DOHH2 (cell line): ENCODE measurements at regions not wholly inside any gene's neighbourhood (a gene's known extent, or its start where the extent isn't known, plus 50 kb on each side); places are given as distances from the start of the nearest gene placed in this dataset.

Source experiments
- H3F3A ChIP-seq: fragments of 200-600 bp; sonication (generic), shearing (Covaris generic); 2 replicates; pipeline ENCODE4 v1.6.0; 2016; ENCODE audit warnings: antibody characterized with exemption, mild to moderate bottlenecking; ENCODE audit not compliant: control insufficient read depth, insufficient read depth
- H3K27ac ChIP-seq: fragments of 200-600 bp; sonication (generic); 2 replicates; pipeline ENCODE4 v1.5.1; 2014; ENCODE audit warnings: low read depth, mild to moderate bottlenecking, low read length, moderate library complexity
- H3K27me3 ChIP-seq: fragments of 200-600 bp; sonication (generic); 2 replicates; pipeline ENCODE4 v1.6.1; 2014; ENCODE audit warnings: mild to moderate bottlenecking, low read length, mixed read lengths; ENCODE audit not compliant: control insufficient read depth
- H3K36me3 ChIP-seq: fragments of 200-600 bp; sonication (generic); 2 replicates; pipeline ENCODE4 v1.6.1; 2014; ENCODE audit warnings: mild to moderate bottlenecking, low read length, moderate library complexity, mixed read lengths; ENCODE audit not compliant: control insufficient read depth
- H3K4me1 ChIP-seq: fragments of 200-600 bp; sonication (generic); 2 replicates; pipeline ENCODE4 v1.6.1; 2014; ENCODE audit warnings: mild to moderate bottlenecking, low read length, mixed read lengths; ENCODE audit not compliant: control insufficient read depth
- H3K4me2 ChIP-seq: fragments of 200-600 bp; sonication (generic); 2 replicates; pipeline ENCODE4 v1.6.0; 2014; ENCODE audit warnings: mild to moderate bottlenecking, low read length, moderate library complexity
- H3K4me3 ChIP-seq: fragments of 200-600 bp; sonication (generic); 2 replicates; pipeline ENCODE4 v1.5.1; 2014; ENCODE audit warnings: mild to moderate bottlenecking, low read length, mixed read lengths
- H3K79me2 ChIP-seq: fragments of 200-600 bp; sonication (generic); 2 replicates; pipeline ENCODE4 v1.6.1; 2014; ENCODE audit warnings: mild to moderate bottlenecking, low read length, mixed read lengths; ENCODE audit not compliant: control insufficient read depth
- H3K9me2 ChIP-seq: fragments of 200-600 bp; sonication (generic); replicated peaks from 2 replicates; pipeline ENCODE4 v1.6.1; 2014; ENCODE audit warnings: mild to moderate bottlenecking, low read length, mixed read lengths; ENCODE audit not compliant: control insufficient read depth
- H3K9me3 ChIP-seq: fragments of 200-600 bp; sonication (generic); 2 replicates; pipeline ENCODE4 v1.6.1; 2014; ENCODE audit warnings: antibody characterized with exemption, low read length, mixed read lengths; ENCODE audit not compliant: control insufficient read depth, insufficient read depth
- H4K20me1 ChIP-seq: fragments of 200-600 bp; sonication (generic); 2 replicates; pipeline ENCODE4 v1.6.0; 2014; ENCODE audit warnings: low read depth, mild to moderate bottlenecking, antibody characterized with exemption, low read length, moderate library complexity; ENCODE audit not compliant: control insufficient read depth, insufficient read depth
- CTCF ChIP-seq: fragments of 200-600 bp; sonication (generic); IDR thresholded peaks from one replicate; pipeline ENCODE4 v1.5.1; 2014; ENCODE audit warnings: antibody characterized with exemption, mild to moderate bottlenecking, low read depth, low read length; ENCODE audit not compliant: poor library complexity, severe bottlenecking
- EZH2phosphoT487 ChIP-seq: fragments of 200-600 bp; sonication (generic); IDR thresholded peaks from 2 replicates; pipeline ENCODE4 v1.6.1; 2017; ENCODE audit warnings: borderline replicate concordance, mild to moderate bottlenecking, antibody characterized with exemption, low read length, moderate library complexity, mixed read lengths

- no peak overlapping the region for H3K4me3 ChIP-seq
- no peaks in the 10 kb centered on the region for H3K79me2 ChIP-seq
- TF ChIP-seq CTCF (no peak), EZH2phosphoT487 (no peak)
- no peaks in the 10 kb centered on the region for H3K27me3 ChIP-seq
- H3F3A ChIP-seq: no peaks in the 10 kb centered on the region
- H3K27ac ChIP-seq: no peak overlapping the region
- H3K9me2 ChIP-seq: no peaks in the 10 kb centered on the region
- H3K4me1 ChIP-seq: no peaks in the 10 kb centered on the region
- H3K36me3 ChIP-seq: no peaks in the 10 kb centered on the region
- no peaks in the 10 kb centered on the region for H4K20me1 ChIP-seq
- no peak overlapping the region for H3K4me2 ChIP-seq
- H3K9me3 ChIP-seq: no peaks in the 10 kb centered on the region
Measured at GRCh38 chr10:83469728-83470331, 669.5 kb upstream of the GHITM start.

- H3K79me2 ChIP-seq: no peaks in the 10 kb centered on the region
- H3K9me2 ChIP-seq: no peaks in the 10 kb centered on the region
- no peaks in the 10 kb centered on the region for H3K27me3 ChIP-seq
- no peaks in the 10 kb centered on the region for H3K4me1 ChIP-seq
- no peaks in the 10 kb centered on the region for H3F3A ChIP-seq
- no peaks in the 10 kb centered on the region for H4K20me1 ChIP-seq
- H3K9me3 ChIP-seq: no peaks in the 10 kb centered on the region
- H3K27ac ChIP-seq: no peak overlapping the region
- TF ChIP-seq CTCF (no peak), EZH2phosphoT487 (no peak)
- H3K4me3 ChIP-seq: no peak overlapping the region
- no peaks in the 10 kb centered on the region for H3K36me3 ChIP-seq
- H3K4me2 ChIP-seq: no peak overlapping the region
Measured at GRCh38 chr10:83476211-83476610, 663.1 kb upstream of the GHITM start.

- Histone ChIP-seq H3K9me3 (no peaks in the 10 kb centered on the region), H3K4me3 (no peak overlapping the region), H3K27ac (no peak overlapping the region), H3K36me3 (no peaks in the 10 kb centered on the region), H3K27me3 (no peaks in the 10 kb centered on the region), H3K4me2 (no peak overlapping the region), H4K20me1 (no peaks in the 10 kb centered on the region), H3K9me2 (no peaks in the 10 kb centered on the region), H3F3A (no peaks in the 10 kb centered on the region), H3K79me2 (no peaks in the 10 kb centered on the region), H3K4me1 (no peaks in the 10 kb centered on the region)
- TF ChIP-seq CTCF: no peak
- TF ChIP-seq EZH2phosphoT487: no peak
Measured at GRCh38 chr10:83489161-83489560, 650.1 kb upstream of the GHITM start.

- Histone ChIP-seq H3K9me3 (no peaks in the 10 kb centered on the region), H3K4me2 (no peak overlapping the region), H3K9me2 (no peaks in the 10 kb centered on the region), H3K27ac (no peak overlapping the region), H3K4me3 (no peak overlapping the region), H3K27me3 (no peaks in the 10 kb centered on the region), H3F3A (no peaks in the 10 kb centered on the region), H3K4me1 (no peaks in the 10 kb centered on the region), H3K79me2 (no peaks in the 10 kb centered on the region), H4K20me1 (no peaks in the 10 kb centered on the region), H3K36me3 (no peaks in the 10 kb centered on the region)
- no peak for TF ChIP-seq CTCF
- TF ChIP-seq EZH2phosphoT487: no peak
Measured at GRCh38 chr10:83492004-83492403, 647.3 kb upstream of the GHITM start.
